Activated effector memory CD4-positive, alpha-beta T cell treated with Interleukin-2 at 50 U/mL for 16 hours (primary cell): ENCODE measurements at regions not wholly inside any gene's neighbourhood (a gene's known extent, or its start where the extent isn't known, plus 50 kb on each side); places are given as distances from the start of the nearest gene placed in this dataset.
"Not testable (repeated sequence)": the region's sequence is repeated elsewhere in the genome, so short reads cannot be mapped to it uniquely, and the experiment has no call there.

Experiments used
- DNase-seq: peaks from one replicate; pipeline ENCODE4 v3.0.0-alpha.2; 2020

DNA sequence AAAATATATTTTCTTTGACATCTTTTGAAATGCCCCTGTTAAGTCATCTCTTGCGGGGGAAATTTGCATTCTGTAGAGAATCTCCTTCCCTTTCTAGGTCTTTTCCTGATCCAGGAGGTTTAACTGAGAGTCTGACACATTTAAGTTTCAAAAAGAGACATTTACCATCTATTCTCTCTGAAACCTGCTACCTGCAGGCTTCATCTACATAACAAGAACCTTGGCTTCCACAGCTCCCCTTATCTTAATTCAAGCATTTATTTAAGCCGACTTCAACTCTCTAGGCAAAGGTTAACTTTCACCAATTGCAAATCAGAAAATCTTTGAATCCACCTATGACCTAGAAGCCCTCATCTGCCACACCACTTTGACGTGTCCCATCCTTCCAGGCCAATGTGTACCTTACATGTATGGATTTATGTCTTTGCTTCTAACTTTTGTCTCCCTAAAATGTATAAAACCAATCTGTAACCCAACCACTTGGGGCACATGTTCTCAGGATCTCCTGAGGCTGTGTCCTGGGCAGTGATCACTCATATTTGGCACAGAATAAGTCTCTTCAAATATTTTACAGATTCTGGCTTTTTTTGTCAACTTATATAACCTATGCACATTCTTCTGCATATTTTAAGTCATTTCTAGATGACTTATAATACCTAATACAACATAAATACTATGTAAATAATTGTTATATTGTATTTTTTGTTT is 666.7 kb downstream of the UTRN start:
- DNase-seq: no peak

GRCh38 chr6:144952456-144953240 is 667.5 kb downstream of the UTRN start:
- DNase-seq: no peak

DNA sequence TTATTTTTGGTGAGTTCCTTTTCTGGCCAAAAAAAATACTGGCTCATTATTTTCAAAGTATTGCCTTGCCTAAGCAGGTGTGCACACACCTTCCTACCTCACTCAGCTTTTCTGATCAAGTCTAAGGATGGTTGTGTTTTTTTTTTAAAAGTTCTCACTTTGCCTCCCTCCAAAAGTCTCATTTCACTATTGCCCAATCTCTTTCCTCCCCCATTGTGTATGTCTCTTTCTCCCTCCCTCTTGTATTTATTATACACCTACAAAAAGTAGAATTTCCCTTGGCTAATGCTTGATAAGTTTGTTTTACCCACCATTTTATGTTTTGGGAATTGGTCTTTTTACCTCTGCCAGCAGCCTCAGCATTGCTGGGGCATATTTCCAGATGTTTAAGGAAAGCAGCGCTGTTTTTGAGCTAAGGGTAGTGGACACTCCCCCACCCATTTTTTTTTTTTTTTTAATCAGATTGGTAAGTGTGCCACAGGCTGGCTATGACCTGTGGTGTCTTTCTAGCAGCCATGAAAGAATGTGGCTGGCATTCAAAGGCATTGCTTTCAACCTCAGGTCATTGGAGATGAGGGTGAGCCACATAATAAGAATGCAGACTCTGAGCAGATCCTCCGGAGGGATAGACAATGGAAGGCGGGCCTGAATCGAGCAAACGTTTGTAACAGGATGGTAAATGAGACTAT is 668.6 kb downstream of the UTRN start:
- no peak for DNase-seq

DNA sequence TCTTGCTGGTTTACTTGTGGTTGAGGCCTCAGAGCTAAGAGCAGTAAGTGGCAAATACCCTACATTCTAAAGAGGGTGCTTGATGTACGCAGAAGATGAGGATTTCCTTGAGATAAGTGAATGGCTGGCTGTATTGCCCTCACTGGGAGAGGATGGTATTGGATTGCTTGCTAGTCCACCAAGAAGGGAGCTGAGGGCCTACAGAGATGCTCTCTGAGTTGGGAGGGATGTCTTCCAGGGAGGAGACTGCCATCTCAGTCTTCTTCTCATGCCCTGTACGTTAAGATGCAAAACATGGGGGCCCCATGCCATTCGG is 669.1 kb downstream of the UTRN start:
- DNase-seq: no peak

- no peak for DNase-seq
Measured at GRCh38 chr6:144955392-144955791, 670.3 kb downstream of the UTRN start.

DNA sequence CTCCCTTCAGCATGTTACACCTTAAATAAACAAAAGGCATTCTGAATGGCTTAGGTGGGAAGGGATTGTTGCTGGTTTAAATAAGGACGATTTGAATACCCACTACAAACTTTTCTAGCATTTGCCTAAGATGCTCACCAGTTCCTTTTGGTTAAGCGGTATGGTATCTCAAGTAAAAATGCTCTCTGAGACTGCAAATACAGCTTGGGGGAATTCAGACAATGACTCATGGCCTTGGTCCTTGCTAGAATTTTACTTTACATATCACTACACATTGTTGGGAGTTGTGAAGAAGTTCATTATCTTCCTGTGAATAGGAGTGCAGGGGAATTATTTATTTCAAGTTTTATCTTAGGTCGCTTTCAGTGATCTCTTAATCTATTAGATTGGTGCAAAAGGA is 670.7 kb downstream of the UTRN start:
- DNase-seq: no peak

- DNase-seq: not testable (repeated sequence)
Measured at GRCh38 chr6:144956697-144957096, 671.6 kb downstream of the UTRN start.

GRCh38 chr6:144957236-144957937 is 672.3 kb downstream of the UTRN start:
- no peak for DNase-seq

- DNase-seq: no peak
Measured at GRCh38 chr6:144969154-144969553, 684.0 kb downstream of the UTRN start.

GRCh38 chr6:144969602-144970272 is 684.6 kb downstream of the UTRN start:
- no peak for DNase-seq

- not testable (repeated sequence) for DNase-seq
Measured at GRCh38 chr6:144977250-144977864, 692.2 kb downstream of the UTRN start.

DNA sequence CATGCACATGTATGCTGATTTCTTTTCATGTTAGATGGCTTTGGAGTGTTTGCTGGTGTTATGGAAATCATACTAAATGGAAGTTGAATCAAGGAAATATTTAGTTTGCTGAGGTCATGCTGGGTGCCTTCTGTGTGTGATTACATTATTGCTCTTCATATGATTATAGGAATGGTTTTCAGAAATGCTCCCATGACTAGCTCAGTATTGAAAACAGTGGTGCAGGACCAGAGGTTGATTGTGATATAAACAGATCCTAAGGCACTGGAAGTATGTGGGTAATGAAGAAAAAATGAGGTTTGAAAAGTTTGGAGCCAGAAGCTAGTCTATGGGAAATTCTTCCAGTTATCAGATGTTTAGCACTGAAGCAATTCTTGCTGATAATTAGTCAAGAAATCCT is 693.1 kb downstream of the UTRN start:
- DNase-seq: no peak

- DNase-seq: no peak
Measured at GRCh38 chr6:144986271-144986670, 701.1 kb downstream of the UTRN start.

DNA sequence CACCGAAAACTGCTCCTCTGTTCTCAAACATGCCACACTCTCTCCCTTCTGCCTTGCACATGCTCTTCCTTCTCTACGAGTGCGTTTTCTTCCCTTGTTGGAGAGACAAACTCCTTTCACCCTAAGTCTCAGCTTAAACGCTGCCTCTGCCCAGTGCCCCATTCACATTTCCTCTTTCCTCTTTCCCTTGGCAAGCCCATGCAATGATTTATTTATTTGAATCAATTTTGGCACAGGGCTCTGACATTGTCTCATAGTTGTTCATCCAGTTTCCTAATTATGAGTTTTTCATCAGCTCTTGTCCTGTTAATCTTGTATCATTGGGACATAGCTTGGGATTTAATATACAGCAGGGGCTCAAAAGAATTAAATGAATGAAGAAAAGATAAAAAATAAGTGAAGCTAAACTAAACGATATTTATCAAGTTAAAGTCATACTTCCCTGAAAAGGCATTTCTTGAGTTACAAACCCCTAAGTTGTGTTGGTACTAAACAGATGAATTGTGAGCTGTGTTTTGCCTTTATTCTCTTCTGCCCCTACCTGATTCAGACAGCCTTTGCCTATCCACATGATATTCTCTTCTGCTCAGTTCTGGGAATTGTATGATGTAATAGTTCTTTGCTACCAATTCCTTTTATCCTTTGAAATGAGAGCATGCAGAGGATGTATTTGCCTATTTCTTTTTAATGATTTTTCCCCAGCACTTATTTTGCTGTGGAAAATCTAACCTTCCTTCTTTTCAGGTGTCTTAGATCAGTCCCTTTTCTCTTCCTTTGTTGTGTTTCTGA is 704.4 kb downstream of the UTRN start:
- DNase-seq: no peak

- DNase-seq: no peak
Measured at GRCh38 chr6:144990784-144991183, 705.6 kb downstream of the UTRN start.

GRCh38 chr6:144993870-144994269 is 708.7 kb downstream of the UTRN start:
- no peak for DNase-seq

DNA sequence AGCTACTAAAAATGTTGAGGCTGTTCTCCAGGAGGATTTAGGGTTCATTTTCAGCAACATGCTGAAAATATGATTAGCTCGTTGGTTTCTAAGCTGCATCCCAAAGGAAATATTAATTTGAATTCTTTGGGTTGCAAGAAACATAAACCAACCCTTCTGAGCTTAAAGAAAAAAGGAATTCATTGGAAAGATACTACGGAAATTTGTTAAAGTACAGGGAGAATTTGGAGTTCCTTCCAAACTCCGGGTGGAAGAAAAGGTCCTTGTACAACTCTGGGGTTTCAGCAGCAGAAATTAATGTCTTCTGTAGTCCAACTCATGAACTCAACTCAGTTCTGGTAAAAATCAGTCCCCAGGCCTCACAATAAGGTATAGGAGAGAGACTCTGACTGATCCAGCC is 712.9 kb downstream of the UTRN start:
- no peak for DNase-seq

DNA sequence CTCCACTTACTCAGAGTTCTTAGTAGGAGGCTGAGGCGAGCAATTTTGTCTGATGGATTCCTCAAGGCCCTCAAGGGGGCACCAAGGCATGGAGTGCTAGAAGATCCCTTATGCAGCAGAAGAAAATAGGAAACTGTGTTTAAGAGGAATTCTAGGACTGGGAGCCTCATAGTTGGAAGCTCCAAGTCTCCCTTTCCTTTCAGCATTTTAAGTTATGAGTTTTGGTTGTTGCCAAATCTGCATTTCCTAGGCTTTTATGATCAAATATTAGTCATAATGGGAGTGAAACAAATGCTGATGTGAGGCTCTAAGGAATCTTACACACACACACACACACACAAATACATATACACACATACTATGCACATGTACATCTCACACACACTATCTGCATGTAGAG is 714.0 kb downstream of the UTRN start:
- no peak for DNase-seq

DNA sequence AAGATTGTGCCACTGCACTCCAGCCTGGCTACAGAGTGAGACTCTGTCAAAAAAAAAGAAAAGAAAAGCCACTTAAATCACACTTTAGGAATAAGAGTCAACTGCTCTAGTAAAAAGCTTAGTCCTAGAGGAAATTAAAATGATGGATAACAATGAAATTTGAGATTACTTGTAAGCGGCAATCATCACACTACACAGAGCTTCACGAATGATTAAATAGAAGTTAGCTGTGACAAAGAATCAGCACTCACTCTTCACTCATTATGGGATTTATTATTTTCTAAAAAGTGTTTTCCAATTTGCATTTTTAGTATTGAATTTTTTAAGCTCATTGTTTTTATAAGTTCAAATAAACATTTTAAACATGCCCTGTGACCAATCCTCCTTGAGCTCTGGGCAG is 718.0 kb downstream of the UTRN start:
- DNase-seq: no peak

DNA sequence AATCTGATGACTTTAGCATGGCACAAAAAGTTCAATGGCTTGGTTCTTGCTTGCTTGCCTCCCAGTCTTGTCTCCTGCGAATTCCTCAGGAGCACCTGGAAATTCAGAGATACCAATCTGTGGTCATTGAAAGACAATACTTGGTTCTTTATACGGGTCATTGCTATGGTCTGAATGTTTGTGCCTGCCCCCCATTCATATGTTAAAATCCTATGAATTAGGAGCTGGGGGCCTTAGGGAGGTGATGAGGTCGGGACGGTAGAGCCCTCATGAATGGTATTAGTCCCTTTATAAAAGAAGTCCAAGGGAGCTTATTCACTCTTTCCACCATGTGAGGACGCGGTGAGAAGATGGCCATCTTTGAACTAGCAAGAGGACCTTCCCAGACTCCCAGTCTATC is 721.8 kb downstream of the UTRN start:
- no peak for DNase-seq

GRCh38 chr6:145008715-145009114 is 723.6 kb downstream of the UTRN start:
- no peak for DNase-seq

- no peak for DNase-seq
Measured at GRCh38 chr6:145009711-145010110, 724.6 kb downstream of the UTRN start.
